CD14-positive monocyte (primary cell): ENCODE measurements at regions not wholly inside any gene's neighbourhood (a gene's known extent, or its start where the extent isn't known, plus 50 kb on each side); places are given as distances from the start of the nearest gene placed in this dataset.

Experiments used
- DNase-seq, 3 donors: peaks; one replicate each; pipeline ENCODE4 v3.0.0-alpha.2; 2011 to 2022
- H2AFZ ChIP-seq: 2 replicates; pipeline ENCODE4 v1.6.0; 2012; ENCODE audit warnings: mild to moderate bottlenecking, low read depth, low read length, inconsistent platforms; ENCODE audit not compliant: insufficient read depth, poor library complexity, severe bottlenecking
- H3K27ac ChIP-seq, 2 donors: 1 replicate in 1 of 2; 2 replicates in 1 of 2; pipeline ENCODE4 v1.5.1; 2012 to 2013; ENCODE audit warnings: low read length in 2 of 2, control low read depth in 1 of 2, inconsistent platforms in 1 of 2, low read depth in 1 of 2, mild to moderate bottlenecking in 1 of 2
- H3K27me3 ChIP-seq, 2 donors: one replicate each; pipeline versions ENCODE4 v1.6.0 to v1.6.1; 2011 to 2013; ENCODE audit warnings: low read length in 2 of 2; ENCODE audit not compliant: control insufficient read depth in 2 of 2, insufficient read depth in 2 of 2
- H3K36me3 ChIP-seq, 2 donors: replicated peaks in 1 of 2; 1 replicate in 1 of 2; 2 replicates in 1 of 2; pipeline versions ENCODE4 v1.5.1 to v1.6.1; 2012 to 2013; ENCODE audit warnings: low read length in 2 of 2, control low read depth in 1 of 2, inconsistent platforms in 1 of 2, mild to moderate bottlenecking in 1 of 2; ENCODE audit not compliant: insufficient read depth in 2 of 2, control insufficient read depth in 1 of 2
- H3K4me1 ChIP-seq, 2 donors: 1 replicate in 1 of 2; 2 replicates in 1 of 2; pipeline versions ENCODE4 v1.5.1 to v1.6.1; 2012 to 2013; ENCODE audit warnings: low read length in 2 of 2, control low read depth in 1 of 2, inconsistent platforms in 1 of 2, mild to moderate bottlenecking in 1 of 2, moderate library complexity in 1 of 2; ENCODE audit not compliant: insufficient read depth in 2 of 2, control insufficient read depth in 1 of 2
- H3K4me2 ChIP-seq: replicated peaks from 2 replicates; pipeline ENCODE3; 2012; ENCODE audit warnings: low read length, moderate library complexity, mild to moderate bottlenecking; ENCODE audit not compliant: poor library complexity, severe bottlenecking; ENCODE audit errors: extremely low read depth
- H3K4me3 ChIP-seq, 3 experiments: fragments of 200-600 bp in 1 of 3; sonication (generic) in 1 of 3; replicated peaks in 1 of 3; 1 replicate in 2 of 3; 2 replicates in 1 of 3; pipeline ENCODE4 v1.5.1; 2011 to 2013; ENCODE audit warnings: low read length in 3 of 3, mild to moderate bottlenecking in 3 of 3, control low read depth in 2 of 3, low read depth in 2 of 3, inconsistent platforms in 1 of 3, moderate library complexity in 1 of 3
- H3K79me2 ChIP-seq: 2 replicates; pipeline ENCODE4 v1.6.0; 2012; ENCODE audit warnings: mild to moderate bottlenecking, control low read depth, inconsistent platforms, low read length, moderate library complexity; ENCODE audit not compliant: insufficient read depth
- H3K9ac ChIP-seq: 2 replicates; pipeline ENCODE4 v1.6.0; 2017; ENCODE audit warnings: low read length, mild to moderate bottlenecking; ENCODE audit not compliant: insufficient read depth, poor library complexity, severe bottlenecking
- H3K9me3 ChIP-seq, 2 donors: replicated peaks in 1 of 2; 1 replicate in 1 of 2; 2 replicates in 1 of 2; pipeline versions ENCODE4 v1.5.1 to v1.6.1; 2012 to 2013; ENCODE audit warnings: low read length in 2 of 2, control low read depth in 1 of 2; ENCODE audit not compliant: control insufficient read depth in 1 of 2, insufficient read depth in 1 of 2
- H4K20me1 ChIP-seq: 2 replicates; pipeline ENCODE4 v1.6.0; 2012; ENCODE audit warnings: mild to moderate bottlenecking, low read length, control low read depth, moderate library complexity; ENCODE audit not compliant: insufficient read depth
- H3K27ac Mint-ChIP-seq, 7 donors: one replicate each; pipeline ENCODE4 v1.8.0; 2020; ENCODE audit warnings: mild to moderate bottlenecking in 7 of 7, mixed read lengths in 7 of 7, moderate library complexity in 6 of 7, inconsistent platforms in 2 of 7
- H3K27me3 Mint-ChIP-seq, 3 donors: one replicate each; pipeline ENCODE4 v1.8.0; 2021 to 2022; ENCODE audit warnings: low read depth in 3 of 3, mild to moderate bottlenecking in 3 of 3, mixed read lengths in 3 of 3, moderate library complexity in 3 of 3, inconsistent platforms in 1 of 3
- H3K36me3 Mint-ChIP-seq, 2 donors: one replicate each; pipeline ENCODE4 v1.8.0; 2020; ENCODE audit warnings: mixed read lengths in 2 of 2, inconsistent platforms in 1 of 2, mild to moderate bottlenecking in 1 of 2
- H3K4me1 Mint-ChIP-seq: one replicate; pipeline ENCODE4 v1.8.0; 2020; ENCODE audit warnings: mild to moderate bottlenecking, mixed read lengths
- H3K4me3 Mint-ChIP-seq, 2 donors: one replicate each; pipeline ENCODE4 v1.8.0; 2020; ENCODE audit warnings: mild to moderate bottlenecking in 2 of 2, mixed read lengths in 2 of 2, moderate library complexity in 1 of 2
- H3K9me3 Mint-ChIP-seq, 7 donors: one replicate each; pipeline ENCODE4 v1.8.0; 2020 to 2022; ENCODE audit warnings: mixed read lengths in 7 of 7, mild to moderate bottlenecking in 6 of 7, moderate library complexity in 6 of 7, inconsistent platforms in 2 of 7
- WGBS: methylation state at CpG from one replicate; pipeline ENCODE4 v1.1.5; 2013; ENCODE audit warnings: missing lambda C conversion rate; ENCODE audit not compliant: insufficient coverage; 5-methylcytosine and 5-hydroxymethylcytosine counted together
- intact Hi-C, 2 donors: fragments of 100-400 bp; cut with micrococcal nuclease; formaldehyde crosslinking; loops; one replicate each; pipeline versions ENCODE4 v1.15.0 to v1.15.1; 2023
- TF ChIP-seq, protein P1 (sequence below): fragments of 200-600 bp; IDR thresholded peaks from one replicate; pipeline ENCODE4 v1.8.0; 2022; ENCODE audit warnings: antibody characterized with exemption, mild to moderate bottlenecking

GRCh38 chr22:48450188-48450825, 1377.4 kb downstream of the BRD1 start:
- Histone ChIP-seq H3K36me3 (no peaks in the 10 kb centered on the region), H3K79me2 (no peaks in the 10 kb centered on the region), H2AFZ (no peak overlapping the region), H3K4me2 (no peak overlapping the region), H3K27me3 (no peaks in the 10 kb centered on the region), H4K20me1 (no peaks in the 10 kb centered on the region), H3K4me1 (no peaks in the 10 kb centered on the region), H3K9me3 (peaks cover 0 to 13% of the 10 kb centered on the region in 2 donors), H3K9ac (no peak overlapping the region), H3K4me3 (no peak overlapping the region), H3K27ac (no peak overlapping the region)
- no peak overlapping the region for H3K27ac Mint-ChIP-seq
- H3K27me3 Mint-ChIP-seq: peaks cover 3 to 10% (median 6%) of the 10 kb centered on the region in 3 donors
- TF ChIP-seq, protein P1, sequence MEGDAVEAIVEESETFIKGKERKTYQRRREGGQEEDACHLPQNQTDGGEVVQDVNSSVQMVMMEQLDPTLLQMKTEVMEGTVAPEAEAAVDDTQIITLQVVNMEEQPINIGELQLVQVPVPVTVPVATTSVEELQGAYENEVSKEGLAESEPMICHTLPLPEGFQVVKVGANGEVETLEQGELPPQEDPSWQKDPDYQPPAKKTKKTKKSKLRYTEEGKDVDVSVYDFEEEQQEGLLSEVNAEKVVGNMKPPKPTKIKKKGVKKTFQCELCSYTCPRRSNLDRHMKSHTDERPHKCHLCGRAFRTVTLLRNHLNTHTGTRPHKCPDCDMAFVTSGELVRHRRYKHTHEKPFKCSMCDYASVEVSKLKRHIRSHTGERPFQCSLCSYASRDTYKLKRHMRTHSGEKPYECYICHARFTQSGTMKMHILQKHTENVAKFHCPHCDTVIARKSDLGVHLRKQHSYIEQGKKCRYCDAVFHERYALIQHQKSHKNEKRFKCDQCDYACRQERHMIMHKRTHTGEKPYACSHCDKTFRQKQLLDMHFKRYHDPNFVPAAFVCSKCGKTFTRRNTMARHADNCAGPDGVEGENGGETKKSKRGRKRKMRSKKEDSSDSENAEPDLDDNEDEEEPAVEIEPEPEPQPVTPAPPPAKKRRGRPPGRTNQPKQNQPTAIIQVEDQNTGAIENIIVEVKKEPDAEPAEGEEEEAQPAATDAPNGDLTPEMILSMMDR: no peak
- DNase-seq: no peak
- intact Hi-C loops: no loop called here
- peaks cover 0 to 5% (median 0%) of the 10 kb centered on the region in 7 donors for H3K9me3 Mint-ChIP-seq
- whole genome bisulfite sequencing: 53% methylated on average over 3 of the region's 13 CpGs
- H3K4me1 Mint-ChIP-seq: no peaks in the 10 kb centered on the region
- no peaks in the 10 kb centered on the region for H3K36me3 Mint-ChIP-seq
- no peak overlapping the region for H3K4me3 Mint-ChIP-seq

DNA sequence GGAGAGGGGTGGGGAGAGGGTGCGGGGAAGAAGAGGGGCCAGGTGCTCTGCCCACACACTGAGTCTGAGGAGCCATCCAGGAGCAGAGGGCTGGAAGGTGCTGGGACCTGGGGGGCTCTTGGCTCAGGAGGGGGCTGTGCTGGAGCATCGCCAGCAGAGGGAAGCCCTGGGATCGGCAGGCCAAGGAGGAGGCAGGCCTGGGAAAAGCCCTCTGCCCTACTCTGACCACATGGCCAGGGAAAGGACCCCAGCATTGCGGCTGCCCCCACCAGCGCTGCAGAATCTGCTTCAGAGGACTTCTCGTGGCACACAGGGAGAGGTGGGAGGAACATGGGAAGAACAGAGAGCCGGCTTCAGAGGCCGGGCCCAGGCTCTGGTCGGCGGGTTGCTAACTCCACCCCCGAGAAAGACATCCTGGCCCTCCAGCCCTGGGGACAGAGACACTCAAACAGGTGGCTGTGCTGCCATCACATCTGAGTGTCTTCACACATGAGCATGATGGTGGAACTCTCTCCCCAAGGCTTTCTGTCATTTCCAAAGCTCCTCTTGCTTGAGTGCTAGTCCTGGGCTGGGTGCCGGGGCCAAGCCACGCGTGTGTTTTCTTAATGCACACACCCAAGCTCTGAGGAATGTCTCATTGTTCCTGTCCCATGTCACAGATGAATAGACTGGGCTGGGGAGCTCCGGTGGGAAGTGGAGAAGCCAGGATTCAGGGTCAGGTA, 1378.0 kb downstream of the BRD1 start:
- Mint-ChIP-seq H3K4me1 (no peaks in the 10 kb centered on the region), H3K4me3 (no peak overlapping the region), H3K9me3 (peaks cover 0 to 5% (median 0%) of the 10 kb centered on the region in 7 donors), H3K27ac (no peak overlapping the region), H3K27me3 (peaks cover 3 to 10% (median 6%) of the 10 kb centered on the region in 3 donors), H3K36me3 (no peaks in the 10 kb centered on the region)
- no peak for DNase-seq
- Histone ChIP-seq H2AFZ (no peak overlapping the region), H4K20me1 (no peaks in the 10 kb centered on the region), H3K4me2 (no peak overlapping the region), H3K36me3 (no peaks in the 10 kb centered on the region), H3K4me1 (no peaks in the 10 kb centered on the region), H3K4me3 (no peak overlapping the region), H3K27me3 (no peaks in the 10 kb centered on the region), H3K79me2 (no peaks in the 10 kb centered on the region), H3K27ac (no peak overlapping the region), H3K9me3 (peaks cover 0 to 13% of the 10 kb centered on the region in 2 donors), H3K9ac (no peak overlapping the region)
- intact Hi-C loops: no loop called here
- WGBS: 82% methylated on average over 14 of the region's 15 CpGs
- TF ChIP-seq, protein P1: no peak
